Amniotic stem cell (primary cell): ENCODE measurements at regions not wholly inside any gene's neighbourhood (a gene's known extent, or its start where the extent isn't known, plus 50 kb on each side); places are given as distances from the start of the nearest gene placed in this dataset.

ENCODE experiments used
- DNase-seq: peaks from one replicate; lab custom pipeline; 2025; lab: John Stamatoyannopoulos, UW

- DNase-seq, result no peak
Measured at GRCh38 chr11:71201936-71202597, 50.3 kb downstream of the SHANK2 start.

GRCh38 chr11:71201231-71201630 lies 51.1 kb downstream of the SHANK2 start:
- DNase-seq, result no peak

- no peak for DNase-seq
Measured at GRCh38 chr11:71200761-71201160, 51.6 kb downstream of the SHANK2 start.

DNA sequence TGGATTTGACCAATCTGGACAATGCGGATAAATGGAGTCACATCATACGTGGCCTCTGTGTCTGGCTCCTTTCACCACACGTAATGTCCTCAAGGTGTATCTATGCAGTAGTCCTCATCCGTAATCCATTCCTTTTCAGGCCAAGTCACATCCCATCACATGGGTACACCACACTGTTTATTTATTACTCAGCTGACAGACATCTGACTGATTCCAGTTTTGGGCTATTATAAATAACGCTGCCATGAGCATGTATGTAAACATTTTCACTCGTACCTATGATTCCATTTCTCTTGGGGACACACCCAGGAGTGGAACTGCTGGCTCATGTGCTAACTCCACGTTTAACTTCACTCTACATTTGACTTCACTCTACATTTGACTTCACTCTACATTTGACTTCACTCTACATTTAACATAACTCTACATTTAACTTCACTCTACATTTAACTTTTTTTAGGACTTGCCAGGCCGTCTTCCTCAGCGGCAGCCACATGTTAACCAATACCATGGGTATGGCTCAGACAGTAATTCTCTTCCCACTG lies 52.1 kb downstream of the SHANK2 start:
- DNase-seq, result no peak

DNA sequence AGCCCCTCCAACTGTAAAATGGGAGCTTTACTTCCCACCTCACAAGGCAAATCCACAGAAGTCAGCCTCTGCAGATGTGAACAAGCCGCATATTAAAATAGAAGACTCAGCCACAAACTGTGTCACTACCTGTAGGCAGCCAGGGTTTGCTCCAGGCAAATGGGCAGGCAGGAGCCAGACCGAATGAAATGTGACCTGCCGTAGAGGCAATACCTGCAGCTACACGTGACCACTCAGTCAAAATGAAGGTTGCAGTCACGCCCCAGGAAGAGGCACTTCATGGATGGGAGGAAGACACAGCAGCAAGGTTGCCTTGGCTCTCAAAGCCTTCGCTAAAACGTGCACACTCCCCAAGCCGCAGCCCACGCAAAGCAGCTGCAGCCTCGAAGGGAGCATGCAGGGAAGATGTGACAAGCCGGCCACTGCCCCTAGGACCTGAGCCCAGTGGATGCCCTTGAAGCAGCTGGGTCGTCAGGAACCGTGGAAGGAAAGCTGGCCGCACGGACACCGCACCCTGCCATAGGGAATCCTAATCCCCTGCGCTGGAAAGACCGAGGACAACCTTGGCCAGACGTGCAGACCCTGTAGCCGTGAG lies 53.1 kb downstream of the SHANK2 start:
- DNase-seq, result no peak

GRCh38 chr11:71198823-71199165 lies 53.6 kb downstream of the SHANK2 start:
- no peak for DNase-seq

DNA sequence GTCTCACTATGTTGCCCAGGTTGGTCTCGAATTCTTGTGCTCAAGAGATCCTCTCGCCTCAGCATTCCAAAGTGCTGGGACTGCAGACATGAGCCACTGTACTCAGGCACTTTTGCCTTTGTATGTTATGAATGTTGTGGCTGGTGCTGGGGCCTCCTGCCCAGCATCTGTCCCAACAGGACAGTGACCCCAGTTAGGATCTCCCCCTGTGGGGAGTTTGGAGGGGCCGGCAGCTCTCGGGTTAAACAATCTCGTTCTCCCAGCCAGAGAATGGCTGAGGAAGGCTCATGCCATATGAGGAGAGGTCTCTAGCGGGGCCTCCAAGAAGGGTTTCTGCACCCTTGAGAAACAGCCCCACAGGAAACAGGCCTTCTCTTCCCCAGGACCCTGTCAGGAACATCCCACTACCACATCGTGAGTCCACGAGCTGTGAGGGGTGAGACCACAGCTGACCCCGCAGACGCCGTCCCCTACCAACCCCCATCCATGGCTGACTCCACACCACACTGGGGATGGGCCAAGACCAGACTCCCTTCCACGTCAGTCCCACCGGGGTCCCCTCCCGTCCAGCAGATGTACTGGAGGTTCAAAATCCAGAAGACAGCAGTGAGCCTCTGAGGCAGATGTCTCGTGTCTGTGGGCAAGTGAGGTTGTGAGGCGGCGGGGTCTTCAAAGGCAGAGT lies 54.1 kb downstream of the SHANK2 start:
- DNase-seq, result no peak

DNA sequence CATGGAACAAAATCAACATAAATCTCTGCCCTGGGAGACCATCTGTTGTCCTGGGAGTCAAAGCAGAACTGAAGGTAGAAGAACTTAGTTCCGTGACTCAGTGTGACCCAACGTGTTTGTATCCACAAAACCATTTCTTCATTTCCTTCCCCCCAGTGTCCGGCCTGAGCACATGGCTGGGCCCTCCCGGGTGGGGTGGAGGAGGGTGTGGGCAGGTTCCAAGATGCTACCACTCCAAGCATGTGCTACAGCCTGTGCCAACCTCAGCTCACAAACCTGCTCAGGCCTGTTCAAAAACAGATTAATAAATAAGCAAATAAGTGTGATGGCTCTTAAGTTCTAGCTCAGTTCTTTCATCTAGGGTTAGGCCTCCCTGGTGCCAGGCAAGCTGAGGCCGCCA lies 55.3 kb downstream of the SHANK2 start:
- no peak for DNase-seq

DNA sequence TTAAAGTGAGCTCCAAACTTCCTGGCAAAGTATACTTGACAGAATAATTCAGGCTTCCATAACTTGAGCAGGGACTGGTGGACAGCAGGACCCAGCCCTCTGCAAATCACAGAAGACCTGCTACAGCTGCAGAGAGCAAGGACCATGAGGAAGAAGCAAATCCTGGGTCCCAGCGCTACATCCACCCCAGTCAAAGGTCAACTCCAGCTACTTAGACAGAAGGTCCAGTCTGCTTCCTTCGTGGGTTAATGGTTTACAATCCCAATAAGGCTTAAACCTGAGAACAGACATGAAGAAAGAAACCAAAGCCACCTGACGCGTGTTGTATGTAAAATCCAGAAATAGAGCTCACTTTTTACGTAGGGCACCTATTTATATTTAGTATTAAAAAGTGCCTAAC lies 57.7 kb downstream of the SHANK2 start:
- no peak for DNase-seq

DNA sequence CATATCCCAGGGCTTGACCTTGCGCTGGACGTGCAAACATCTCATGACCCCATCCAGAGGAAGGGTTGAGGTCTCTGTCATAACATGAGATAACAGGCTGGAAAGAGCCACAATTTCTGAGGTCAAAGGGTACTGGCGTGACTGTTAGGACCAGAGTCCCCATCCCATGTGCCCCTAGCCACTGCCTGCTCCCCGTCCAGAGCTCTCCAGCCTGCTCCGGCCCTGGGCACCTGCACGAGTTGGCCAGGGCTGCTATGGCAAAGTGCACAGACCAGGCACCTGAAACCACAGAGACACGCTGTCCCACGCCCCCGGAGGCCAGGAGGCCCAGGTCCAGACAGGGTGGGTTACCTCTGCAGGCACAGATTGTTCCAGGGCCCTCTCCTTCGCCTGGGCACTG lies 58.9 kb downstream of the SHANK2 start:
- no peak for DNase-seq

DNA sequence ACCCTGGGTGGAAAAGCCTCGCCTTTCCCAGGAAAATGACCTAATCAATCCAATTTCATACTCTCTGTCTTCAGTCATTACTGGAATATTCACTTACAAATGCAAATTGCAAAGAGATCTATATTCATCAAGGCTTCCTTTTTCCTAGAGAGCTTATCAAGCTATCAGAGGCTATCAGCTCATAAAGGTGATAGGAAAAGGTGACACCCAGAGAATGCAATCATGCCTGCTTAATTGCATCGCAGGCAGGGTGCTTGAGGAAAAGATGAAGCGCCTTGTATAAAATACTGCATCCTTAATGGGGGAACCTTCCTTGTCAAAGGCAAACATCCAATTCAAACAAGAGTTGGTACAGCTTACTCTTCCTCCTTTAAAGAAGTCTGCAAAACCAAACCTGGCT lies 59.7 kb downstream of the SHANK2 start:
- DNase-seq, result no peak

DNA sequence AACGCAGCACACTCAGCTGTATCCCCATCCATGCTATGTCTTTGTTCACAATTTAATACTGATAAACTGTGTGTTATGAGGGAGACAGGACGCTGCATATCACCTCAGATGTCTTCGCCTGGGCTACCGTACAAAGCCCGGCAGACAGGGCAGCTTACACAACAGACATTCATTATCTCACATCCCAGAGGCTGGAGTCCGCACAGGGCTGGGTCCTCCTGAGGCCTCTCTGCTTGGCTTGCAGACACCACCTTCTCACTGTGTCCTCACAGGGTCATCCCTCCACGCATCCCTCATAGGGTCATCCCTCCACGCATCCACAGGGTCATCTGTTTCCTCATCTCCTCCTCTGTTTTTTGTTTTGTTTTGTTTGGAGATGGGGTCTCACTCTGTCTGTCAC lies 61.2 kb downstream of the SHANK2 start:
- no peak for DNase-seq

- DNase-seq, result no peak
Measured at GRCh38 chr11:71190551-71190950, 61.8 kb downstream of the SHANK2 start.

- DNase-seq, result no peak
Measured at GRCh38 chr11:71189768-71190315, 62.5 kb downstream of the SHANK2 start.

DNA sequence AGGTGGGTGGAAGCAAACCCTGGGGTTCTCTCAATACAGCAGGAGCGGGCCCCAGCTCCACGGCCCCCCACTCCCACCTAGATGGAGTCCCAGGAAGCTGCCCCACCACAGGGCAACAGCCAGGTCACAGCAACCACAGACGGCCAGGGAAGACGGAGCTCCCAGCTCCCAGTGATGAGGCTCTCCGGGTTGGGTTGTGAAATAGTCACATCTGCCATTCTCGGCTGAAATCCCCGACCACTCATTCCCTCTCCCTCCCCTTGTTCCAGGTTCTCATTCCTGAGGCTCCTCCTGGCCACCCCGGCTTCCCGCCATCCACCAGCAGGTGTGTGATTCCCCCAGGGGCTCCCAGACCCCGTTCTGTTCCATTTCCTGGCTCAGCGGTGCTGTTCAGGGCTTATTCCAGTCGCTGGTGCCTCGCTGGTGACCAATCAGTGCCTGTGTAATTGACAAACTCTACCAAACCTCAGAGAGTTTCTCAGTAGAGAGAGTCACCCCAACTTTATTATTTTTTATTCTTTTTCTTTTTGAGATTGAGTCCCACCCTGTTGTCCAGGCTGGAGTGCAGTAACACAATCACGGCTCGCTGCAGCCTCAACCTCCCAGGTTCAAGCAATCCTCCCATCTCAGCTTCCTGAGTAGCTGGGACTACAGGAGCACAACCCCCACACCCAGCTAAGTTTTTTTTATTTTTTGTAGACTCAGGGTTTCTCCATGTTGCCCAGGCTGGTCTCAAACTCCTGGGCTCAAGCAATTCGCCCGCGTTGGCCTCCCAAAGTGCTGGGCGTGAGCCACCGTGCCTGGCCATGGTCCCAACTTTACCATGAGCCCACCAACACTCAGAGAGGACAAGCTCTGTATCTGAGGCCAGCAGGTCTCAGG lies 63.2 kb downstream of the SHANK2 start:
- DNase-seq, result no peak

DNA sequence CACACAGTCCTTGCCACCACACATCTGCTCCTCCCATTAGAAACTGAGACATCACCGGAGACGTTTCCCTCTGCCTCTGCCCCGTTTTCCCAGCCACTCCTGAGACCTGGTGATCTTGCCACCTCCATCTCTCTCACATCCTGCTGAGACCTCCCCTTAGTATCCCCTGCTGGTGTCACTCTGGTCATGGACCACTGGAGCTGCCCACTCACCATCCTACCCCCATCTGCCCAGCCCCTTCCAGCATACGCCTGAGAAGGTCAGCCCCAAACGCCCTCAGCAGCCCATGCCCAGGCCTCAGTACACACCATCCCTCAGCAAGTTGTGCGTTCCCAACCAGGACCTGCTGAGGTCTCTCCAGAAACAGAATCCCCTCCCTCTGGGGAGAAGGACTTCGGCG lies 64.3 kb downstream of the SHANK2 start:
- DNase-seq, result no peak

DNA sequence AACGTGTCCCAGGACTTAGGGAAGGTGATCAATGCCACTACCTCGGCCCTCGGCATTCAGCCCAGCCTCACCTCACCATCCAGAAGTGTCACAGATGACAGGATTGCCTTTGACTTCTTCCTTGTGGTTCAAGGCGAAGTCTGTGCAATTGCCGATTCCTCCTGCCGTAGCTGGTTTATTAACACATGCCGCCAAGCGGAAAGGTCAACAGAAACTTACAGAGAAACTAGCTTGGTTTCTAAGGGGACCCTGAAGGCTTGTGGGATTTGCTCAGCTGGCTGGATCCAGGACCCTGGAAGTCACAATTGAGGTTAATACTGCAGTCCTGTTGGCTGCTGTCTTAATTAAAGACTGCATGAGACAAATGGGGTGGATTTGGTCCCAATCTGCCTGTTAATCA lies 65.6 kb downstream of the SHANK2 start:
- no peak for DNase-seq

DNA sequence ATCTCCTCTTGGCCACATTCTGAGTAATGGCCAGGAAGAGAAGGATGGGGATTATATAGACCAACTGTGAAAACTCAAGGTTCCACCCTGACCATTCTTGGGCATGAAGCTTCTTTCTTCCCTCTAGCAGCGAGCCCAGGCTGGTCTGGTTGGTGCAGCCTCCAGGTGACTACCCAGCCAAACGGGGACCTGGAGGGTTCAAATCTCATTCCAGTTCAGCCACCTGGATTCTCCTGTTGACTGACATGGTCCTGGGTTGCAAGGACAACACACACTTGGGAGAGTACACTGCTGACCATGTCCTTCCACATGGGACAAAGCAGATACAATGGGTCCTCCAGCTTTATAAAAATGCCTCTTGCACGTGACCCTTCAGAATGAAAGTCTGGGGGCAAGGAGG lies 67.0 kb downstream of the SHANK2 start:
- DNase-seq, result no peak

DNA sequence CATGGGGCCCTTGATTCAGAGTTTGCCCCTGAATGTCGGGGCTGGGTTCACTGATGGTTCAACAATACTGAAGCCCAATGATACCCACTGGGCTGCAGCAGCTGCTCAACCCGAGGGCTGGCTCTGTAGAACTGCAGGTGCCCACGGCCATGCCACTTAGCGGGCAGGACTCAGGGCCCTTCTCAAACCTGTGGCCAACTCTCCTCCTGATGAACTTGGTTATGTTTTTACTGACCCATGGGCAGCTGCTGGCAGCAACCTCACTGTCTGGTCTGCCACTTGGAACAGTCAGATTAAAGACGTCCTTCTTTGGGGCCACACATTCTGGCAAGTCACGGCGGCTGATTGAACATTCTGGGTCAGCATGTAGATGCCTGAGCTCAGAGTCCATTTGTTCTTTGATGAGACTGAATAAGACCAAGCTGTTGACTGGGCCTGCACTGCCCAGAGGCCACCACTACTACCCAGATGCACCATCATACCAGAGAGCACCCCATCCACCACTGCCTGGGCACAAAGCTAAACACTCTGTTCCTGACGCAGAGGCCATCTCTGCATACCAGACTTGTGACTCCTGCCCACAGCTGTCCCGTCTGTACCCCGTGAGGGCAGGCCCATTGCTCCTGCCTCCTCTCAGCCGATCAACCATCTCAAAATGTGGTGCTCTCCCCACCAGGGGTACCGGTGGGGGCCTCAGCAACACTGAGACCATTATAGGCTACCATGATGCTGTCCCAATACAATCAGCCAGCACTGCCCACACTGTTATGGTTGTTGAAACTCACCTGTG lies 67.8 kb downstream of the SHANK2 start:
- DNase-seq, result no peak

DNA sequence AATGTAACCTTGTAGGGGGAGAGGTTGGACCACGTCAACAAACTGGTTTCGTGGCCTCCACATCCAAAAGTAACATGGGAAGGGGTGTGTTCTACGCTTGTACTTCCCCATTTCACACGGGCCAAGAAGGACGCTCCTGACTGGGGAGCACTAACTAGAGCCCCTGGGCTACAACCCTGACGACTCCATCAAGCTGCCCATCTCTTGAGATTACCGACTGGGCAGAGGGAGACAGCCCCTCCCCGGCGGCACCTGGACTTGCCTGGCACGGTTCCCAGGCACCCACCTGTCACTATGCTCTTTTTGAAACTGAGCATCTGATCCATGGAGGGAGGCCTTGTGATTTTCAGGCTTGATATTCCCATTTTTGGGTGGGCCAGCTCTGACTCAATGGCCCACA lies 68.5 kb downstream of the SHANK2 start:
- no peak for DNase-seq
